DND-41 (cell line): ENCODE measurements at regions not wholly inside any gene's neighbourhood (a gene's known extent, or its start where the extent isn't known, plus 50 kb on each side); places are given as distances from the start of the nearest gene placed in this dataset.

ENCODE experiments used
- ATAC-seq: fragments of 200-7000 bp; cut with Tn5 transposase; 3 replicates; pipeline ENCODE4 v1.9.1; 2021; ENCODE audit warnings: low read depth; ENCODE audit not compliant: insufficient read depth
- DNase-seq: peaks from one replicate; pipeline ENCODE4 v3.0.0-alpha.2; 2020
- H2AFZ ChIP-seq: 2 replicates; pipeline ENCODE4 v1.6.0; 2012; ENCODE audit warnings: low read depth, low read length
- H3K27ac ChIP-seq: 2 replicates; pipeline ENCODE4 v1.5.1; 2012; ENCODE audit warnings: low read length, inconsistent platforms
- H3K27me3 ChIP-seq: fragments of 200-600 bp; sonication (generic); 2 replicates; pipeline ENCODE4 v1.6.0; 2012; ENCODE audit warnings: low read length, mild to moderate bottlenecking, inconsistent platforms; ENCODE audit not compliant: insufficient read depth, poor library complexity
- H3K36me3 ChIP-seq: 2 replicates; pipeline ENCODE4 v1.5.1; 2012; ENCODE audit warnings: low read length, inconsistent platforms; ENCODE audit not compliant: insufficient read depth
- H3K4me1 ChIP-seq: 2 replicates; pipeline ENCODE4 v1.5.1; 2012; ENCODE audit warnings: mild to moderate bottlenecking, low read length; ENCODE audit not compliant: insufficient read depth
- H3K4me2 ChIP-seq: 2 replicates; pipeline ENCODE4 v1.6.0; 2012; ENCODE audit warnings: mild to moderate bottlenecking, moderate library complexity, low read length, inconsistent platforms; ENCODE audit not compliant: insufficient read depth
- H3K4me3 ChIP-seq, 2 experiments: fragments of 200-600 bp in 1 of 2; shearing (Covaris generic) in 1 of 2; 2 replicates each; pipeline ENCODE4 v1.5.1; 2012 to 2016; ENCODE audit warnings: inconsistent platforms in 2 of 2, low read length in 2 of 2, mild to moderate bottlenecking in 2 of 2, low read depth in 1 of 2, moderate library complexity in 1 of 2
- H3K79me2 ChIP-seq: 2 replicates; pipeline ENCODE4 v1.6.0; 2012; ENCODE audit warnings: low read length, inconsistent platforms; ENCODE audit not compliant: insufficient read depth
- H3K9ac ChIP-seq: 2 replicates; pipeline ENCODE4 v1.6.0; 2012; ENCODE audit warnings: low read depth, mild to moderate bottlenecking, inconsistent platforms, low read length, moderate library complexity
- H3K9me3 ChIP-seq: 2 replicates; pipeline ENCODE4 v1.5.1; 2012; ENCODE audit warnings: low read length, moderate library complexity, mild to moderate bottlenecking, inconsistent platforms; ENCODE audit not compliant: insufficient read depth, severe bottlenecking
- H4K20me1 ChIP-seq: 2 replicates; pipeline ENCODE4 v1.6.0; 2012; ENCODE audit warnings: low read length; ENCODE audit not compliant: insufficient read depth
- EZH2 ChIP-seq: IDR thresholded peaks from 3 replicates; pipeline ENCODE4 v1.6.1; 2012; ENCODE audit warnings: borderline replicate concordance, low read depth, mild to moderate bottlenecking, moderate library complexity, low read length, inconsistent platforms; ENCODE audit not compliant: severe bottlenecking
- TF ChIP-seq, protein P1 (sequence below): IDR thresholded peaks from 2 replicates; pipeline ENCODE4 v1.5.1; 2012; ENCODE audit warnings: borderline replicate concordance, low read length, moderate library complexity, mild to moderate bottlenecking; ENCODE audit not compliant: poor library complexity, severe bottlenecking; ENCODE audit errors: extremely low read depth

DNA sequence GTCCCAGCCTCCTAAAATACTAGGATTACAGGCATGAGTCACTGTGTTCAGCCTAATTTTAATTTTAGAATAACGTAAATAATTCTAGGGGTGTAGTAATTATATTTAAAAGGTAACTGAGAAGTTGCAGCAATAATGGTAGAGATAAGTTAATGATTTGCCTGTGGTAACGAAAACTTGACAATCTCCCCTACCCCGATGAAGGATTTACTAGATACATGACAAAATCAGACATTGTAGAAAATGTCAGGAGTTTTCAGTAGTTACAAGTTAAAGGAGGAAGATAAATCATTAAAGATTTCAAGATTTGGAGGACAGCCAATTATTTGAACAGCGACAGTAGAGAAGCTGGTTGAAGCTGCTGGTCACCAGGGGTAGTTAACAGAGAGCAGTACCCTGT is 652.2 kb upstream of the PCDH20 start:
- no peak overlapping the region for H3K27ac ChIP-seq
- H3K36me3 ChIP-seq: no peaks in the 10 kb centered on the region
- H3K9me3 ChIP-seq: no peaks in the 10 kb centered on the region
- no peaks in the 10 kb centered on the region for H3K4me1 ChIP-seq
- ATAC-seq (no peak), DNase-seq (no peak)
- no peak overlapping the region for H2AFZ ChIP-seq
- TF ChIP-seq, protein P1, sequence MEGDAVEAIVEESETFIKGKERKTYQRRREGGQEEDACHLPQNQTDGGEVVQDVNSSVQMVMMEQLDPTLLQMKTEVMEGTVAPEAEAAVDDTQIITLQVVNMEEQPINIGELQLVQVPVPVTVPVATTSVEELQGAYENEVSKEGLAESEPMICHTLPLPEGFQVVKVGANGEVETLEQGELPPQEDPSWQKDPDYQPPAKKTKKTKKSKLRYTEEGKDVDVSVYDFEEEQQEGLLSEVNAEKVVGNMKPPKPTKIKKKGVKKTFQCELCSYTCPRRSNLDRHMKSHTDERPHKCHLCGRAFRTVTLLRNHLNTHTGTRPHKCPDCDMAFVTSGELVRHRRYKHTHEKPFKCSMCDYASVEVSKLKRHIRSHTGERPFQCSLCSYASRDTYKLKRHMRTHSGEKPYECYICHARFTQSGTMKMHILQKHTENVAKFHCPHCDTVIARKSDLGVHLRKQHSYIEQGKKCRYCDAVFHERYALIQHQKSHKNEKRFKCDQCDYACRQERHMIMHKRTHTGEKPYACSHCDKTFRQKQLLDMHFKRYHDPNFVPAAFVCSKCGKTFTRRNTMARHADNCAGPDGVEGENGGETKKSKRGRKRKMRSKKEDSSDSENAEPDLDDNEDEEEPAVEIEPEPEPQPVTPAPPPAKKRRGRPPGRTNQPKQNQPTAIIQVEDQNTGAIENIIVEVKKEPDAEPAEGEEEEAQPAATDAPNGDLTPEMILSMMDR: no peak
- TF ChIP-seq EZH2: no peak
- no peaks in the 10 kb centered on the region for H3K27me3 ChIP-seq
- no peaks in the 10 kb centered on the region for H4K20me1 ChIP-seq
- H3K9ac ChIP-seq: no peak overlapping the region
- H3K79me2 ChIP-seq: no peaks in the 10 kb centered on the region
- H3K4me3 ChIP-seq: no peak overlapping the region
- H3K4me2 ChIP-seq: no peak overlapping the region

DNA sequence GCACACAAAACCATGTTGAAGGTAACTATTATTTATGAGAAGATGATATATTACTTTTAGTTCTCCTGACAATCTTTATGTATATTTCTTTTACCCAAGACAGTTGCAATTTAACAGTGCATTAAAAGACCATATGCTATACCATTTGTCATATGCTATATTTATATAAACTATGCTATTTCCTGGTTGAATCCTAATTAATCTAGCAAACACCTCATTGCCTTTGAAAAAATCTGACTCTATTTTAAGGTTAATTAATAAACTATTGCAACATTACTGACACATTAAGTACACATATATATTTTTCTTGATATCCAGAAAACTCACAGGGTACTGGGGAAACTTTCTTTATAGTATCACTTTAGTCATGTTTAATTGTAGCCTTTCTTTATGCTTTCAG is 649.4 kb upstream of the PCDH20 start:
- no peak overlapping the region for H3K4me3 ChIP-seq
- no peak overlapping the region for H3K27ac ChIP-seq
- H3K4me2 ChIP-seq: no peak overlapping the region
- no peaks in the 10 kb centered on the region for H3K79me2 ChIP-seq
- no peak overlapping the region for H3K9ac ChIP-seq
- no peak for TF ChIP-seq EZH2
- TF ChIP-seq, protein P1: no peak
- no peak for DNase-seq
- H4K20me1 ChIP-seq: no peaks in the 10 kb centered on the region
- no peaks in the 10 kb centered on the region for H3K4me1 ChIP-seq
- H2AFZ ChIP-seq: no peak overlapping the region
- H3K9me3 ChIP-seq: no peaks in the 10 kb centered on the region
- ATAC-seq: no peak
- no peaks in the 10 kb centered on the region for H3K27me3 ChIP-seq
- no peaks in the 10 kb centered on the region for H3K36me3 ChIP-seq

DNA sequence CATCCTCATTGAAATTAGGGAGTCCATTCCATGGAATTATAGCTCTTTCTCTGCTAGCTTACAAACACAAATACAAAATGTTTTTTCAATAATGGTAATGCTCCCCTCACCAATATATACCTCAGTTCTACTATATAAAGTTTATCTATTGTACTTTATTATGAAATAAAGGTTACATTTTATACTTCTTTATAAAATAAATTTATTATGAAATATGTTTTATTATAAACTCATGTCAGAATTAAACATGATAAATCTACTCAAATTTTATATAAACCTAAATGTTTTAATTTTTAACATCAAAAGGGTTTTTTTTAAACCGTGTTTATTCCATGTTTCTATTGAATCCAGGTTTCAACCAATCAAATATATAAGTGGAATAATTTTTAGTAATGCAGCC is 646.1 kb upstream of the PCDH20 start:
- Histone ChIP-seq H3K4me1 (no peaks in the 10 kb centered on the region), H3K9me3 (no peaks in the 10 kb centered on the region), H3K9ac (no peak overlapping the region), H3K36me3 (no peaks in the 10 kb centered on the region), H3K27ac (no peak overlapping the region), H3K4me3 (no peak overlapping the region), H3K4me2 (no peak overlapping the region), H3K79me2 (no peaks in the 10 kb centered on the region), H2AFZ (no peak overlapping the region), H4K20me1 (no peaks in the 10 kb centered on the region), H3K27me3 (no peaks in the 10 kb centered on the region)
- TF ChIP-seq, protein P1: no peak
- no peak for TF ChIP-seq EZH2
- no peak for ATAC-seq
- DNase-seq: no peak

DNA sequence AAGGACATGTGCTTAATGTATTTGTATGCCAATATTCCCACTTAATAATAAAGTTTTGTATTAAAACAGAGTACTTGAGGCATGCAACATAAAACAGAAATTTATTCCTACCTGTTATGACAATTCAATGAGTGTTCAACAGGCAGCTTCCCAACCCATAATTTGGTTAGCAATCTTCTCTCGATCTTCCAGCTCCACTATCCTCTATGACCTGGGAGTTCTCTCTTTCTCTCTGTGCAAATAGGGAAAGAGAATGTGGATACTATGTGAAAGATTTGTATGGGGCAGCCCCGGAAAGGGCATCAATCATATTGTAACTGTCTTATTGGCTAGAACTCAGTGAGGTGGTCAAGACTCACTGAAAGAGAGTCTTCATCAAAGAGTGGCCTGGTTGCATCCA is 644.9 kb upstream of the PCDH20 start:
- no peaks in the 10 kb centered on the region for H3K27me3 ChIP-seq
- H3K4me3 ChIP-seq: no peak overlapping the region
- ATAC-seq (no peak), DNase-seq (no peak)
- H3K4me2 ChIP-seq: no peak overlapping the region
- no peaks in the 10 kb centered on the region for H3K79me2 ChIP-seq
- H2AFZ ChIP-seq: no peak overlapping the region
- H3K36me3 ChIP-seq: no peaks in the 10 kb centered on the region
- no peaks in the 10 kb centered on the region for H3K9me3 ChIP-seq
- no peak overlapping the region for H3K9ac ChIP-seq
- TF ChIP-seq EZH2: no peak
- TF ChIP-seq, protein P1: no peak
- no peaks in the 10 kb centered on the region for H3K4me1 ChIP-seq
- H3K27ac ChIP-seq: no peak overlapping the region
- no peaks in the 10 kb centered on the region for H4K20me1 ChIP-seq
